ENCODE measurements at regions not wholly inside any gene's neighbourhood (a gene's known extent, or its start where the extent isn't known, plus 50 kb on each side); places are given as distances from the start of the nearest gene placed in this dataset.
A peak's percentile ranks its signal among the peaks of the same experiment; 100 is the strongest.
"Not testable (repeated sequence)": the region's sequence is repeated elsewhere in the genome, so short reads cannot be mapped to it uniquely, and the experiment has no call there.

GRCh38 chr15:69692342-69692741, 239.7 kb downstream of the RPLP1 start:
- peaks cover 22% of the 10 kb centered on the region for H3K9me3 Mint-ChIP-seq
- H3K27me3 Mint-ChIP-seq: peaks cover 23% of the 10 kb centered on the region
- H3K27ac Mint-ChIP-seq: no peak overlapping the region
- CTCF ChIA-PET: interaction anchor here (0.9 to 1.7 kb wide), 2 partner anchors 9 to 12 kb away, joined by 3 to 5 read pairs; no protein-coding TSS in a partner anchor
- no peaks in the 10 kb centered on the region for H3K4me1 Mint-ChIP-seq
- peaks cover 7% of the 10 kb centered on the region for H3K36me3 Mint-ChIP-seq
- DNase-seq: no peak
- H3K4me3 Mint-ChIP-seq: no peak overlapping the region

- H3K27ac Mint-ChIP-seq: no peak overlapping the region
- CTCF ChIA-PET: interaction anchor here (0.9 to 1.7 kb wide), 2 partner anchors 10 to 11 kb away, joined by 3 to 5 read pairs; no protein-coding TSS in a partner anchor
- peaks cover 7% of the 10 kb centered on the region for H3K36me3 Mint-ChIP-seq
- no peak for DNase-seq
- H3K9me3 Mint-ChIP-seq: peaks cover 21% of the 10 kb centered on the region
- peaks cover 24% of the 10 kb centered on the region for H3K27me3 Mint-ChIP-seq
- no peak overlapping the region for H3K4me3 Mint-ChIP-seq
- no peaks in the 10 kb centered on the region for H3K4me1 Mint-ChIP-seq
Measured at GRCh38 chr15:69693059-69693458, 240.4 kb downstream of the RPLP1 start.

- Mint-ChIP-seq H3K4me1 (no peaks in the 10 kb centered on the region), H3K36me3 (no peaks in the 10 kb centered on the region), H3K27me3 (peaks cover 26% of the 10 kb centered on the region), H3K27ac (no peak overlapping the region), H3K4me3 (no peak overlapping the region), H3K9me3 (peaks cover 6% of the 10 kb centered on the region)
- CTCF ChIA-PET: interaction anchor here (1.0 to 1.5 kb wide), 2 partner anchors 10 to 11 kb away, joined by 4 read pairs; no protein-coding TSS in a partner anchor
- no peak for DNase-seq
Measured at GRCh38 chr15:69696946-69697345, 244.3 kb downstream of the RPLP1 start.

- no peaks in the 10 kb centered on the region for H3K36me3 Mint-ChIP-seq
- H3K4me1 Mint-ChIP-seq: no peaks in the 10 kb centered on the region
- H3K4me3 Mint-ChIP-seq: no peak overlapping the region
- peaks cover 6% of the 10 kb centered on the region for H3K9me3 Mint-ChIP-seq
- no peak overlapping the region for H3K27ac Mint-ChIP-seq
- peaks cover 22% of the 10 kb centered on the region for H3K27me3 Mint-ChIP-seq
- no peak for DNase-seq
- CTCF ChIA-PET: no interaction called here
Measured at GRCh38 chr15:69697916-69698315, 245.3 kb downstream of the RPLP1 start.

- Mint-ChIP-seq H3K4me1 (no peaks in the 10 kb centered on the region), H3K27me3 (peaks cover 18% of the 10 kb centered on the region), H3K4me3 (no peak overlapping the region), H3K36me3 (no peaks in the 10 kb centered on the region), H3K9me3 (peaks cover 10% of the 10 kb centered on the region), H3K27ac (no peak overlapping the region)
- CTCF ChIA-PET: no interaction called here
- no peak for DNase-seq
Measured at GRCh38 chr15:69699096-69699495, 246.5 kb downstream of the RPLP1 start.

GRCh38 chr15:69700380-69700779, 247.8 kb downstream of the RPLP1 start:
- no peak for DNase-seq
- Mint-ChIP-seq H3K36me3 (no peaks in the 10 kb centered on the region), H3K27me3 (peaks cover 18% of the 10 kb centered on the region), H3K9me3 (peaks cover 12% of the 10 kb centered on the region), H3K4me1 (no peaks in the 10 kb centered on the region), H3K4me3 (no peak overlapping the region), H3K27ac (no peak overlapping the region)
- CTCF ChIA-PET: no interaction called here

- Mint-ChIP-seq H3K27me3 (peaks cover 18% of the 10 kb centered on the region), H3K27ac (no peak overlapping the region), H3K9me3 (peaks cover 14% of the 10 kb centered on the region), H3K4me1 (no peaks in the 10 kb centered on the region), H3K36me3 (no peaks in the 10 kb centered on the region), H3K4me3 (no peak overlapping the region)
- DNase-seq: no peak
- CTCF ChIA-PET: interaction anchor here (1.9 kb wide), 1 partner anchor 12 kb away, joined by 8 read pairs; no protein-coding TSS in a partner anchor
Measured at GRCh38 chr15:69701198-69701597, 248.6 kb downstream of the RPLP1 start.

GRCh38 chr15:69703532-69704187, 251.0 kb downstream of the RPLP1 start:
- Mint-ChIP-seq H3K9me3 (peaks cover 32% of the 10 kb centered on the region), H3K4me3 (no peak overlapping the region), H3K27me3 (peaks cover 8% of the 10 kb centered on the region), H3K27ac (no peak overlapping the region), H3K4me1 (no peaks in the 10 kb centered on the region), H3K36me3 (peaks cover 12% of the 10 kb centered on the region)
- DNase-seq: no peak
- CTCF ChIA-PET: interaction anchor here (0.8 kb wide), 1 partner anchor 11 kb away, joined by 3 read pairs; no protein-coding TSS in a partner anchor

GRCh38 chr15:69704229-69704628, 251.6 kb downstream of the RPLP1 start:
- no peaks in the 10 kb centered on the region for H3K4me1 Mint-ChIP-seq
- H3K36me3 Mint-ChIP-seq: peaks cover 12% of the 10 kb centered on the region
- DNase-seq: no peak
- H3K9me3 Mint-ChIP-seq: peaks cover 36% of the 10 kb centered on the region
- no peak overlapping the region for H3K27ac Mint-ChIP-seq
- no peak overlapping the region for H3K4me3 Mint-ChIP-seq
- CTCF ChIA-PET: interaction anchor here (0.8 kb wide), 1 partner anchor 11 kb away, joined by 3 read pairs; no protein-coding TSS in a partner anchor
- H3K27me3 Mint-ChIP-seq: peaks cover 8% of the 10 kb centered on the region

GRCh38 chr15:69704700-69705099, 252.1 kb downstream of the RPLP1 start:
- CTCF ChIA-PET: interaction anchor here (0.8 kb wide), 1 partner anchor 12 kb away, joined by 3 read pairs; no protein-coding TSS in a partner anchor

GRCh38 chr15:69706353-69707097, 253.9 kb downstream of the RPLP1 start:
- H3K4me3 Mint-ChIP-seq: no peak overlapping the region
- no peak overlapping the region for H3K27ac Mint-ChIP-seq
- CTCF ChIA-PET: interaction anchor here (0.6 to 0.8 kb wide), 2 partner anchors 10 to 252 kb away, joined by 3 to 4 read pairs; no protein-coding TSS in a partner anchor
- peaks cover 15% of the 10 kb centered on the region for H3K27me3 Mint-ChIP-seq
- no peak for DNase-seq
- peaks cover 21% of the 10 kb centered on the region for H3K36me3 Mint-ChIP-seq
- H3K4me1 Mint-ChIP-seq: peaks cover 4% of the 10 kb centered on the region
- peaks cover 46% of the 10 kb centered on the region for H3K9me3 Mint-ChIP-seq

More at GRCh38 chr15:69704700-69705099, 252.1 kb downstream of the RPLP1 start:
- Mint-ChIP-seq H3K9me3 (peaks cover 41% of the 10 kb centered on the region), H3K36me3 (peaks cover 15% of the 10 kb centered on the region), H3K4me3 (no peak overlapping the region), H3K27me3 (peaks cover 8% of the 10 kb centered on the region), H3K4me1 (no peaks in the 10 kb centered on the region), H3K27ac (no peak overlapping the region)
- no peak for DNase-seq

GRCh38 chr15:69707241-69707640, 254.6 kb downstream of the RPLP1 start:
- not testable (repeated sequence) for H3K4me3 Mint-ChIP-seq, H3K4me1 Mint-ChIP-seq, H3K27ac Mint-ChIP-seq, DNase-seq
- Mint-ChIP-seq H3K36me3 (peaks cover 21% of the 10 kb centered on the region), H3K9me3 (peaks cover 46% of the 10 kb centered on the region), H3K27me3 (peaks cover 15% of the 10 kb centered on the region)
- CTCF ChIA-PET: interaction anchor here (0.6 to 0.8 kb wide), 2 partner anchors 11 to 252 kb away, joined by 3 to 4 read pairs; no protein-coding TSS in a partner anchor

- peaks cover 15% of the 10 kb centered on the region for H3K27me3 Mint-ChIP-seq
- H3K27ac Mint-ChIP-seq, CTCF ChIA-PET, H3K4me3 Mint-ChIP-seq, DNase-seq: not testable (repeated sequence)
- peaks cover 22% of the 10 kb centered on the region for H3K4me1 Mint-ChIP-seq
- H3K9me3 Mint-ChIP-seq: peaks cover 46% of the 10 kb centered on the region
- H3K36me3 Mint-ChIP-seq: peaks cover 21% of the 10 kb centered on the region
Measured at GRCh38 chr15:69708436-69709122, 256.0 kb downstream of the RPLP1 start.

- Mint-ChIP-seq H3K4me1 (peaks cover 64% of the 10 kb centered on the region), H3K9me3 (peaks cover 28% of the 10 kb centered on the region), H3K4me3 (no peak overlapping the region), H3K36me3 (peaks cover 27% of the 10 kb centered on the region), H3K27ac (peak overlapping the region; percentile 94), H3K27me3 (peaks cover 7% of the 10 kb centered on the region)
- CTCF ChIA-PET: interaction anchor here (1.1 to 2.4 kb wide), 3 partner anchors 11 to 384 kb away, joined by 3 to 8 read pairs (median 4); partner anchors contain the start of gene TLE3
- no peak for DNase-seq
Measured at GRCh38 chr15:69712991-69713390, 260.4 kb downstream of the RPLP1 start.
